T-helper 9 cell (primary cell): ENCODE measurements at regions not wholly inside any gene's neighbourhood (a gene's known extent, or its start where the extent isn't known, plus 50 kb on each side); places are given as distances from the start of the nearest gene placed in this dataset.
"Not testable (repeated sequence)": the region's sequence is repeated elsewhere in the genome, so short reads cannot be mapped to it uniquely, and the experiment has no call there.

ENCODE experiments used
- DNase-seq: peaks from one replicate; pipeline ENCODE4 v3.0.0-alpha.2; 2020

- DNase-seq: not testable (repeated sequence)
Observed at GRCh38 chr13:33418224-33418953, 132.8 kb upstream of the STARD13 start.

- DNase-seq: not testable (repeated sequence)
Observed at GRCh38 chr13:33420117-33420516, 134.6 kb upstream of the STARD13 start.

GRCh38 chr13:33426131-33426530 lies 140.6 kb upstream of the STARD13 start:
- DNase-seq: no peak

- DNase-seq: no peak
Observed at GRCh38 chr13:33433316-33433715, 147.8 kb upstream of the STARD13 start.

GRCh38 chr13:33434676-33435075 lies 149.1 kb upstream of the STARD13 start:
- no peak for DNase-seq

- no peak for DNase-seq
Observed at GRCh38 chr13:33435207-33435606, 149.7 kb upstream of the STARD13 start.

- DNase-seq: no peak
Observed at GRCh38 chr13:33438918-33439317, 153.4 kb upstream of the STARD13 start.

DNA sequence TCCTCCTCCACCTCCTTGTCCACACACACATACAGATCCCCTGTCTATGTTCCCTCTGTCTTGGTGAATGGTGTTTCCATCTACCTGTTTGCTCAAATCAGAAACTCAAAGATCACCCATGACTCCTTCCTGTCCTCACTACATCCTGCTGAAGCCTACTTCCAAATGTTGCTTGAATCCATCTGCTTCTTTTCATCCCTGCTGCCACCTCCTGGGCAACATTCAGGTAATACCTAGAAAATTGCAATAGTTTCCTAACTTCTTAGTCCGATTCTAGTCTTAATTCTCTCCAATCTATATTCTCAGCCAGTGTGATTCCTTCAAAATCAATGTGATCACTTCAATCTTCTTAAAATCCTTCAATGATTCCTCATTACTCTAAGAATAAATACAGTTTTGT lies 155.5 kb upstream of the STARD13 start:
- DNase-seq: no peak

DNA sequence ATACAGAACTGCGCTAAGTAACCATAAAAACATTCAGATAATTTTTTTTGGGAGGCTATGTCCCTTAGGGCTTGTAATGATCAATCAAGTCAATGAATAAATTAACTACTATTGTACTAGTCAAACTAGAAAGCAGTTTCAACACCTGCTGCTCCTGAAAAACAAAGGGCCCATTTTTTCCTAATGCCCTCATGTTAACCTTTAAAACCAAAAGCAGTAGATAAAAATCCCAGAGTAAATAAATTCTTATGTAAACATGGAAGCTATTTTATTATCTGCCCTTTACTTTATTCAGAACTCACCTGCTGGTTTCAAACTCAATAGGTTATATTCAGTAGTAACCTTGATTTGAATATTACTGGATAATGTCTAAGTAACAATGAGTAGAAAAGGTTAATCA lies 159.5 kb upstream of the STARD13 start:
- DNase-seq: no peak

DNA sequence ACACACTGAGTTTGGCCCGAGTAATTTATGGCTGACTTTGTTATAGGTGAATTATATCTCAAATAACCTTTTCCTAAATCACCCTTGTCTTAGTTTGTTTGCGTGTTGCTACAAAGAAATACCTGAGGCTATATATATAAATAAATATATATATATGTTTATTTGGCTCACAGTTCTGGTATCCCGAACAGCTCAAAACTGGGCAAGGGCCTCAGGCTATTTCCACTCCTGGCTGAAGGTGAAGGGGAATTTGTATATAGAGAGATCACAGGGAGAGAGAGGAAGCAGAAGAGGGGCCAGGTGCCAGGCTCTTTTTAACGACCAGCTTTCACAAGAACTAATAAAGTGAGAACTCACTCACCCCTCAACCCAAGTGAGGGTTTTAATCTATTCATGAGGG lies 159.9 kb upstream of the STARD13 start:
- no peak for DNase-seq

- DNase-seq: no peak
Observed at GRCh38 chr13:33446821-33447725, 161.5 kb upstream of the STARD13 start.

DNA sequence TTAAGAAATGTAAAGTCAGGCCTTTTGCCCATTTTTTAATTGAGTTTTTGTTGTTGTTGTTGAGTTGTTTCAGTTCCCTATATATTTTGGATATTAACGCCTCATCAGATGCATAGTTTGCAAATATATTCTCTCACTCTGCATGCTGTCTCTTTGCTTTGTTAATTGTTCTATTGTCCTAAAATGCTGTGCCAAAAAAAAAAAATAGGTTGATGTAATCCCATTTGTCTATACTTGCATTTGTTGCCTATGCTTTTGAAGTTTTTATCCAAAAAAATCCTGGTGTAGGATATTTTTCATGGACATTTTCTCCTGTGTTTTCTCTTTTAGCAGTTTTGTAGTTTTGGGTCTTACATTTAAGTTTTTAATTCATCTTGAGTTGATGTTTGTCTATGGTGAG lies 163.3 kb upstream of the STARD13 start:
- no peak for DNase-seq

GRCh38 chr13:33450956-33451709 lies 165.6 kb upstream of the STARD13 start:
- DNase-seq: no peak

GRCh38 chr13:33452873-33453517 lies 167.4 kb upstream of the STARD13 start:
- DNase-seq: no peak

DNA sequence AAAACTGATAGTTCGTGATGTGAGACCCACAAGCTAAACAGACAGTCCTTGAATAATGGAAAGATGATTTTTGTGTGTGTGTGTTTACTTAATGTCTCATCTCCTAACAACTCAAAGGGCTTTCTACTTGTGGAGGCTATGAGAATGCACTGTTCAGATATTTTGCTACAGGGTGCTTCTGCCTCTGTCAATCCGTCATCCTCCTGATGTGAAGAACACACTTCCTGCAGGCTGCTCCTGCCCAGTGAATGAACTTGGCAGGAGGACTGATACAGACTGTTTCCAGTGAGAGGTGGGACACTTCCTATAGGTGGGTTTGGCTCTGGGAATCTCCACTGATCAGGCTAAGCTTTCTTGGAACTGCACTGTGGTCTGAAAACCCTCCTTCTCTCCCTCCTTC lies 168.4 kb upstream of the STARD13 start:
- no peak for DNase-seq

DNA sequence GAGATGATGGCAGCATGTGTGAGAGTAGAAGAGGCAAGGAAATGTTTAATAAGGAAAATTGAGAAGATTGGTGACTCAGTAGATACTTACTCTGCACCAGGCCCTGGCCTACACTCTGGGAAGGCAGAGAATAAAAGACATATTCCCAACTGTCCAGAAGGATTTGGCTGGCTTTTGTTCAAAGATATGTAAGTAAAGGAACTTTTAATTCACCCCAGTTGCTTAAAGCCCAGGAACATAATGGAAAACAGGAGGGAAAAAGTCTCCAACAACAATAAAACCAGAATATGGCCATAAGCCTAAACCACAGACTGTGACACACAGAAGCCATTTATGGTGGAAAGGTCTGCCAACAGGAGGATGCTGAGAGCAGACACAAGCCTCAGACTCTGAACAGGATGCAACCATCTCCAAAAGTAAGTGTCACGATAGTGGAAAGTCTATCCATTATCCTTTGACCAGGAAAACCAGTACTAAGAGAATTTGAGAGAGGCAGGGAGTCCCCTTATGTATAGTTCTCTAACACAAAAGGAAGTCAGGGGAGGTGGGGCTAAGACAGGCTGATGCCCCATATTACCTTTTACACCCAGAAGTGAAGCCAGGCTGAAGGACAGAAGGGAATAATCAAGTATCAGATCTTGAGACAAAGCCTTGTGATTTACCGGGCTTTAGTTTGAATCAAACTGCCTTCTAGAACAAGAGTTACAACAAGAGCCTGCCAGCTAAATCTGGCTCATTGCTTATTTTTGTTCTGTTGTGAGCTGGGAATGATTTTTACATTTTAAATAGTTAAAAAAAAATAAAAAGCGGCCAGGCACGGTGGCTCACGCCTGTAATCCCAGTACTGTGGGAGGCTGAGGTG lies 169.5 kb upstream of the STARD13 start:
- no peak for DNase-seq

DNA sequence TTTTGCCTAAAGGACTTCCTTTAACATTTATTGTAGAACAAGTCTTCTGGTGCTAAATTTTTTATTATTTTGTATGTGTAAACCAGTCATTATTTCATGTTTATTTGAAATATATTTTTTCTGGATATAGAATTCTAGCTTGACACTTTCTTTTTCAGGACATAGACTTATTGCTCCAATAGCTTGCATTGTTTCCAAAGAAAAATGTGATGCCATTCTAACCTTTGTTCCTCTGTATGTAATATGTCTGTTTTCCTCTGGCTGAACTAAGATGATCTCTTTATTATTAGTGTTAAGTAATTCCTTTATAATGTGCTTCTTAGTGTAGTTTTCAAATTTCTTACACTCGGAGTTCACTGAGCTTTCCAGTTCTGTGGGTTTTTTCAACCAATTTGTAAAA lies 174.1 kb upstream of the STARD13 start:
- DNase-seq: no peak

GRCh38 chr13:33462109-33462508 lies 176.6 kb upstream of the STARD13 start:
- no peak for DNase-seq

DNA sequence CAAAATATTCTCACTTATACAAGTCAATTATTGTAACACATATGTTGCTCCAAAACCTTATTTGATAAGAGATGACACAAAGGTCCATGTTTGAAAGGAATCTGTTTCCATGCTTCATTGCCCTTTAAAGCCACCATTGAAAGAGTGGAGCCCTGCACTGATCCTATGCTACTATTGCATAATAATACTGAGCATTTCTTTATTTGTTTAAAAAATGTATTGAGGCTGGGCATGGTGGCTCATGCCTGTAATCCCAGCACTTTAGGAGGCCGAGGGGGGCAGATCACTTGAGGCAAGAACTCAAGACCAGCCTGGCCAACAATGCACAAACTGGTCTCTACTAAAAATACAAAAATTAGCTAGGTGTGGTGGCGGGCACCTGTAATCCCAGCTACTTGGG lies 178.8 kb upstream of the STARD13 start:
- no peak for DNase-seq

- no peak for DNase-seq
Observed at GRCh38 chr13:33466262-33466661, 180.7 kb upstream of the STARD13 start.

- no peak for DNase-seq
Observed at GRCh38 chr13:33467556-33467955, 182.0 kb upstream of the STARD13 start.

DNA sequence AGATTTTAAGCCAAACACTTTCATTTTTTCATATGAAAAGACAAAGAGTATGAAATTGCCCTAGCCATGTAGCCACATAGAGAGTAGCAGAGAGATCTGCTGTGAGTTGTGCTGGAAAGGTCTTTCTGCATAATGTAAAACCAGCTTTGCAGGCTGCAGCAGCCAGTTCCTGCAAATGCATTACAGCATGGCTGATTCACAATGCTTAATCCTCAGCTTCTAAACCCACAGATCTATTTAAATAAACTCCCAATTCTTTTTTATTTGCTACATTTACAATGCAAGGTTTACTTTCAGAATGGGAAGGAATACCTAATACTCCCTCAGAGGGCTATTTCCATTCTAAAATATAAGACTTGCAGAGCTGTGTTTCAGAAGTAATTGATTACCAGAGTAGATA lies 185.6 kb upstream of the STARD13 start:
- no peak for DNase-seq
